K562 (cell line): ENCODE measurements at regions not wholly inside any gene's neighbourhood (a gene's known extent, or its start where the extent isn't known, plus 50 kb on each side); places are given as distances from the start of the nearest gene placed in this dataset.
A peak's percentile ranks its signal among the peaks of the same experiment; 100 is the strongest.

Experiments used
- ATAC-seq: fragments of 200-7000 bp; cut with Tn5 transposase; 3 replicates; pipeline ENCODE4 v1.9.1; 2020; ENCODE audit warnings: moderate library complexity
- BruUV-seq: library from RNA; stranded (reverse); fragments of 400-500 nt; replicated peaks from 2 replicates; lab custom pipeline; 2021; lab: Mats Ljungman, UMichigan
- CTCF ChIA-PET: fragments of 300-600 bp; formaldehyde crosslinking; extraction: SDS; loops from one replicate; lab custom pipeline; 2021; ENCODE audit warnings: low intra/inter-chr PET ratio; lab: Yijun Ruan, JAX
- POLR2A ChIA-PET: fragments of 300-600, 350-650 bp; sonication (Branson Sonifier 250); formaldehyde crosslinking; extraction: SDS; loops from one replicate; lab custom pipeline; 2021; ENCODE audit warnings: antibody characterized with exemption, inconsistent platforms; lab: Yijun Ruan, JAX
- DNase-seq, 4 experiments: peaks; one replicate each; pipeline versions ENCODE4 v3.0.0 to v3.0.0-alpha.2; 2011 to 2018; ENCODE audit warnings: low spot score in 3 of 4, mixed read lengths in 3 of 4; ENCODE audit errors: extremely low read depth in 1 of 4
- FAIRE-seq: peaks from 2 replicates; lab custom pipeline; 2011; peaks lifted over from hg19 to GRCh38; lab: Jason Lieb, UNC
- H2AFZ ChIP-seq: 2 replicates; pipeline ENCODE4 v1.6.0; 2011; ENCODE audit warnings: low read depth, low read length, control low read depth, inconsistent platforms
- H3K27ac ChIP-seq: fragments of 200-600 bp; 3 replicates; pipeline ENCODE4 v1.8.0; 2011; ENCODE audit warnings: low read depth, mild to moderate bottlenecking, control low read depth, inconsistent platforms, low read length, moderate library complexity, mixed read lengths; ENCODE audit errors: extremely low read depth
- H3K27me3 ChIP-seq, 2 experiments: fragments of 300-600 bp in 1 of 2; 2 replicates in 1 of 2; 3 replicates in 1 of 2; pipeline versions ENCODE4 v1.6.0 to v1.8.0; 2011; ENCODE audit warnings: inconsistent platforms in 2 of 2, low read length in 2 of 2, mild to moderate bottlenecking in 1 of 2, mixed read lengths in 1 of 2, moderate library complexity in 1 of 2; ENCODE audit not compliant: control insufficient read depth in 2 of 2, insufficient read depth in 2 of 2
- H3K36me3 ChIP-seq: fragments of 300-600 bp; 3 replicates; pipeline ENCODE4 v1.8.0; 2011; ENCODE audit warnings: mild to moderate bottlenecking, low read length, inconsistent platforms; ENCODE audit not compliant: control insufficient read depth, insufficient read depth
- H3K4me1 ChIP-seq, 2 experiments: fragments of 200-600 bp in 1 of 2; replicated peaks in 1 of 2; 2 replicates in 1 of 2; 3 replicates in 1 of 2; pipeline versions ENCODE4 v1.5.1 to v1.8.0; 2011; ENCODE audit warnings: inconsistent platforms in 2 of 2, low read length in 2 of 2, mild to moderate bottlenecking in 1 of 2, mixed read lengths in 1 of 2, moderate library complexity in 1 of 2; ENCODE audit not compliant: control insufficient read depth in 2 of 2, insufficient read depth in 2 of 2
- H3K4me2 ChIP-seq: 2 replicates; pipeline ENCODE4 v1.6.1; 2011; ENCODE audit warnings: low read length, control low read depth, inconsistent platforms, mixed read lengths; ENCODE audit not compliant: insufficient read depth
- H3K4me3 ChIP-seq: fragments of 200-600 bp; sonication (generic), shearing (Covaris generic); 2 replicates; pipeline ENCODE4 v1.5.1; 2016; ENCODE audit warnings: control low read depth, inconsistent platforms
- H3K79me2 ChIP-seq: fragments of 200-600 bp; 3 replicates; pipeline ENCODE4 v1.8.0; 2011; ENCODE audit warnings: low read length, inconsistent platforms; ENCODE audit not compliant: control insufficient read depth, insufficient read depth
- H3K9ac ChIP-seq, 2 experiments: 2 replicates each; pipeline versions ENCODE4 v1.6.0 to v1.6.1; 2011; ENCODE audit warnings: low read depth in 2 of 2, low read length in 2 of 2, control low read depth in 1 of 2, inconsistent platforms in 1 of 2, mild to moderate bottlenecking in 1 of 2, mixed read lengths in 1 of 2; ENCODE audit not compliant: insufficient read depth in 1 of 2
- H3K9me1 ChIP-seq: one replicate; pipeline ENCODE4 v1.6.0; 2011; ENCODE audit warnings: inconsistent platforms, mild to moderate bottlenecking, low read length, moderate library complexity; ENCODE audit not compliant: control insufficient read depth, insufficient read depth
- H3K9me3 ChIP-seq: replicated peaks from 2 replicates; pipeline ENCODE4 v1.5.1; 2011; ENCODE audit warnings: low read depth, low read length, inconsistent platforms; ENCODE audit not compliant: control insufficient read depth, insufficient read depth
- H4K20me1 ChIP-seq: replicated peaks from 2 replicates; pipeline ENCODE4 v1.6.1; 2011; ENCODE audit warnings: low read length, inconsistent platforms, mixed read lengths; ENCODE audit not compliant: control insufficient read depth, insufficient read depth
- BRD9 ChIP-seq: fragments of 450-650 bp; IDR thresholded peaks from 2 replicates; pipeline ENCODE4 v1.6.1; 2018; ENCODE audit warnings: low read depth; ENCODE audit not compliant: partially characterized antibody
- C11orf30 ChIP-seq: fragments of 450-650 bp; IDR thresholded peaks from 2 replicates; pipeline ENCODE4 v1.6.1; 2016; ENCODE audit warnings: low read depth, mild to moderate bottlenecking
- ELF2 ChIP-seq: fragments of 250-450 bp; sonication (Bioruptor Pico); IDR thresholded peaks from 2 replicates; pipeline ENCODE4 v1.5.0; 2021; ENCODE audit warnings: mild to moderate bottlenecking
- FIP1L1 ChIP-seq: fragments of 200-400 bp; formaldehyde crosslinking; IDR thresholded peaks from 2 replicates; pipeline ENCODE4 v1.6.1; 2018; ENCODE audit warnings: mild to moderate bottlenecking, low read depth, low read length; ENCODE audit not compliant: poor library complexity, severe bottlenecking
- GTF3C2 ChIP-seq: IDR thresholded peaks from 3 replicates; pipeline ENCODE4 v1.6.1; 2011; ENCODE audit warnings: borderline replicate concordance, mild to moderate bottlenecking, moderate library complexity; ENCODE audit not compliant: insufficient read length; ENCODE audit errors: extremely low read depth
- HIVEP1 ChIP-seq: fragments of 250-450 bp; sonication (Bioruptor Pico); IDR thresholded peaks from 2 replicates; pipeline ENCODE4 v1.4.0; 2020; ENCODE audit warnings: mild to moderate bottlenecking
- HNRNPK ChIP-seq: fragments of 200-400 bp; formaldehyde crosslinking; IDR thresholded peaks from one replicate; pipeline ENCODE4 v1.6.1; 2018; ENCODE audit warnings: mild to moderate bottlenecking, low read depth, low read length; ENCODE audit not compliant: poor library complexity, severe bottlenecking
- HNRNPLL ChIP-seq: fragments of 200-400 bp; formaldehyde crosslinking; IDR thresholded peaks from 2 replicates; pipeline ENCODE4 v1.6.1; 2017; ENCODE audit warnings: low read length, low read depth, mild to moderate bottlenecking; ENCODE audit not compliant: poor library complexity, severe bottlenecking
- KLF1 ChIP-seq: fragments of 450-650 bp; IDR thresholded peaks from 2 replicates; pipeline ENCODE4 v1.6.1; 2016; ENCODE audit warnings: missing genetic modification characterization, missing compliant biosample characterization
- MAFF ChIP-seq: IDR thresholded peaks from 2 replicates; pipeline ENCODE4 v1.6.1; 2012; ENCODE audit warnings: low read length, improper control_type of control experiment
- MAFG ChIP-seq: fragments of 450-650 bp; conservative IDR thresholded peaks from 2 replicates; pipeline ENCODE4 v1.6.1; 2016; ENCODE audit warnings: missing genetic modification characterization, missing compliant biosample characterization
- MAFK ChIP-seq: IDR thresholded peaks from 2 replicates; pipeline ENCODE4 v1.6.1; 2011; ENCODE audit warnings: low read length, improper control_type of control experiment
- NFE2 ChIP-seq: IDR thresholded peaks from 2 replicates; pipeline ENCODE4 v1.6.1; 2014; ENCODE audit warnings: antibody characterized with exemption, low read depth
- NR1H2 ChIP-seq: sonication (generic); formaldehyde crosslinking; IDR thresholded peaks from 2 replicates; pipeline ENCODE4 v1.4.0; 2020; ENCODE audit warnings: mild to moderate bottlenecking, missing genetic modification reagents
- POLR2G ChIP-seq: fragments of 200-400 bp; formaldehyde crosslinking; IDR thresholded peaks from 2 replicates; pipeline ENCODE4 v1.6.1; 2017; ENCODE audit warnings: low read depth, mild to moderate bottlenecking, antibody characterized with exemption, low read length, moderate library complexity
- POLR3G ChIP-seq: IDR thresholded peaks from 2 replicates; pipeline ENCODE4 v1.6.1; 2011; ENCODE audit not compliant: insufficient read length, insufficient replicate concordance; ENCODE audit errors: extremely low read depth
- SMC3 ChIP-seq: conservative IDR thresholded peaks from 2 replicates; pipeline ENCODE4 v1.6.1; 2011; ENCODE audit warnings: low read depth, low read length, improper control_type of control experiment; ENCODE audit not compliant: insufficient read depth
- SP1 ChIP-seq: sonication (generic); formaldehyde crosslinking; IDR thresholded peaks from 2 replicates; pipeline ENCODE4 v1.8.1; 2022; ENCODE audit warnings: mild to moderate bottlenecking, missing genetic modification reagents
- TAF9B ChIP-seq: fragments of 450-650 bp; IDR thresholded peaks from 2 replicates; pipeline ENCODE4 v1.6.1; 2018; ENCODE audit warnings: mild to moderate bottlenecking; ENCODE audit not compliant: partially characterized antibody
- TCF3 ChIP-seq: sonication (generic); formaldehyde crosslinking; IDR thresholded peaks from 2 replicates; pipeline ENCODE4 v1.4.0; 2020; ENCODE audit warnings: mild to moderate bottlenecking, missing genetic modification reagents
- ZKSCAN1 ChIP-seq: fragments of 150-350 bp; IDR thresholded peaks from 2 replicates; pipeline ENCODE4 v1.6.1; 2016; ENCODE audit warnings: low read depth, low read length
- ZNF134 ChIP-seq: fragments of 250-450 bp; sonication (Bioruptor Pico); conservative IDR thresholded peaks from 2 replicates; pipeline ENCODE4 v1.4.0; 2020
- WGBS: fragments of 100-300 bp; shearing (Covaris generic); methylation state at CpG from one replicate; pipeline ENCODE4 v1.1.6; 2016; ENCODE audit warnings: low coverage, mixed read lengths; ENCODE audit not compliant: insufficient coverage; ENCODE audit errors: missing lambda C conversion rate; 5-methylcytosine and 5-hydroxymethylcytosine counted together
- in situ Hi-C: fragments of 300-500 bp; cut with MboI; formaldehyde crosslinking; loops from 4 replicates; pipeline ENCODE4 v1.15.0; 2018; ENCODE audit warnings: inconsistent platforms, mixed read lengths
- intact Hi-C: fragments of 100-400 bp; cut with micrococcal nuclease; formaldehyde crosslinking; loops from 2 replicates; pipeline ENCODE4 v1.14.2; 2022

- ATAC-seq, result peak; percentile 64
- BruUV-seq, result no TSS peak
- TF ChIP-seq BRD9 (no peak), GTF3C2 (no peak), ZNF134 (CRISPR knock-in tag) (no peak), ZKSCAN1 (peak; percentile 84; the same call in 1 of the 2 replicates), POLR3G (no peak), HIVEP1 (no peak), MAFK (peak; percentile 74), MAFF (peak; percentile 74), ELF2 (CRISPR knock-in tag) (no peak), NR1H2 (CRISPR knock-in tag) (no peak), TAF9B (no peak), FIP1L1 (no peak), TCF3 (CRISPR knock-in tag) (no peak), C11orf30 (peak; percentile 92), HNRNPLL (no peak), MAFG (peak; percentile 81), NFE2 (peak; percentile 85), SMC3 (no peak), HNRNPK (no peak), SP1 (no peak), KLF1 (tag) (no peak), POLR2G (no peak)
These were observed 69.7 kb upstream of the GRK3 start for GRCh38 chr22:25494774-25495173.

More at GRCh38 chr22:25494774-25495173, 69.7 kb upstream of the GRK3 start:
- H2AFZ ChIP-seq, result no peak overlapping the region
- ChIA-PET POLR2A (interaction anchor here (0.7 to 1.1 kb wide), 5 partner anchors 10 to 693 kb away, joined by 3 to 4 read pairs (median 3); no protein-coding TSS in a partner anchor), CTCF (interaction anchor here (0.6 kb wide), 1 partner anchor 1008 kb away, joined by 4 read pairs; no protein-coding TSS in a partner anchor)
- peaks cover 7% of the 10 kb centered on the region for H4K20me1 ChIP-seq
- no peaks in the 10 kb centered on the region for H3K79me2 ChIP-seq
- H3K4me1 ChIP-seq, result peaks cover 0 to 5% of the 10 kb centered on the region in 2 experiments; a peak in 2 of 5 replicates
- in situ Hi-C loops (no loop called here), intact Hi-C loops (no loop called here)
- H3K36me3 ChIP-seq, result no peaks in the 10 kb centered on the region
- H3K9me1 ChIP-seq, result no peaks in the 10 kb centered on the region
- H3K27me3 ChIP-seq, result no peaks in the 10 kb centered on the region
- WGBS, result 6% methylated on average over 2 of the region's 3 CpGs
- no peaks in the 10 kb centered on the region for H3K9me3 ChIP-seq
- DNase-seq, result peak in 2 of 4 experiments; percentile 8 to 14
- no peak overlapping the region for H3K4me3 ChIP-seq
- no peak overlapping the region for H3K27ac ChIP-seq
- H3K9ac ChIP-seq, result no peak overlapping the region
- H3K4me2 ChIP-seq, result no peak overlapping the region
- FAIRE-seq, result peak; percentile 35
